HG02970 (cell line): ENCODE measurements at regions not wholly inside any gene's neighbourhood (a gene's known extent, or its start where the extent isn't known, plus 50 kb on each side); places are given as distances from the start of the nearest gene placed in this dataset.

Experiments
- ATAC-seq: cut with Tn5 transposase; IDR thresholded peaks from one replicate; pipeline ENCODE4 v1.9.1; 2021; ENCODE audit warnings: mild to moderate bottlenecking, moderate library complexity, moderate number of reproducible peaks; ENCODE audit not compliant: unreplicated experiment, low FRiP score

DNA sequence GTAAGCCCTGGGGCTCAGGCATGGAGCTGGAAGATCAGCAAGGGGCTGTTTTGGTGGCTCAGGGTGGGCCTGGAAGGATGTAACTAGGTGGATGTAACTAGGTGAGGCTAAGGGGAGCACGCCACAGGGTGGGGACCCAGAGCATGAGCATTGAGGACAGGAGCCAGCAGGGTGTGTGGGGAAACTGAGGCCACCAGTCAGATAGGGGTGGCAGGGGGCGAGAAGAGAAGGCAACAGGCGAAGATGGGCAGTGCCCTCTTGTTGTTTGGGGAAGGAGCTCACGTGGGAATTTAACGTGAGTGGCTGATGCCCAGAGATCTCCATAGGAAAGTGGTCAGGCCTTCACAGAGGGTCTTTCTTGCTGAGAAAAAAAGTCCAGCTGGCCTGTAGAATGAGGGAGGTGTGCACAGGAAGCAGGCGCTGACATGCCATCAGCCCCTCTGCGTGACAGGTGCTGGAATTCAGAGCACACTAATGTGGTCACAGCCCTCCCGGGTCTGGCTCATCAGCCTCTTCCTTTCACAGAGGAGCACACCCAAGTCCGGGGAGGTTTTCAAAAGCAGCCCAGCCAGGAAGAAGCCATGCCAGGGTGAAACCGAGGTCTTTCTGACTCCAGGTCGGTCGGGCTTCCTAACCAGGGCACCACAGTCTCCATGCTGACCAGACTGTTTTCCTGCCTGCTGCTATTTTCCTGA is 54.6 kb upstream of the PAX6 start:
- no peak for ATAC-seq

DNA sequence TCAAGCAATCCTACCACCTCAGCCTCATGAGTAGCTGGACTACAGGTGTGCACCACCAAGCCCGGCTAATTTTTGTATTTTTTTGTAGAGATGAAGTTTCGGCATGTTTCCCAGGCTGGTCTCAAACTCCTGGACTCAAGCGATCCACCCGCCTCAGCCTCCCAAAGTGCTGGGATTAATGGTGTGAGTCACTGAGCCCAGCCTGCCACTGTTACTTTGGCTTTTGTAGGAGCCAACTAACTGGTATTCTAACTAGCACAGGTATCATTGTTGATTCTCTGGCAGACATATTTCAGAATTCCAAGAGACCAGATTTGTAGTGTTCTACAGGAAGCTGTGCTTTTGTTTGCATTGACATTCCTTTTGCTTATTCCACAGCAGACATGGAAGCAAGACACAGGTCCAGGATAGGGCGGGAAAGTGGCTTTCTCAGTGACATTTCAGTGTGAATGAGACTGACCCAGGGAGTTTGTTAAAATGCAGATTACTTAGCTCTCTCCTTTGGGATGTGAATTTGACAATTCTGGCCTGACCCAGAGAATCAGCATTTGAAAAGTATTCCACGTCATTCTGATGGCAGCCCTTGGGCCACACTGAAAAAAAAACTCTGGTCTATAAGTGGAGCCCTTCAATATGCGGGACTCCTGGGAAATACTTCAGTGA is 52.2 kb upstream of the PAX6 start:
- no peak for ATAC-seq

DNA sequence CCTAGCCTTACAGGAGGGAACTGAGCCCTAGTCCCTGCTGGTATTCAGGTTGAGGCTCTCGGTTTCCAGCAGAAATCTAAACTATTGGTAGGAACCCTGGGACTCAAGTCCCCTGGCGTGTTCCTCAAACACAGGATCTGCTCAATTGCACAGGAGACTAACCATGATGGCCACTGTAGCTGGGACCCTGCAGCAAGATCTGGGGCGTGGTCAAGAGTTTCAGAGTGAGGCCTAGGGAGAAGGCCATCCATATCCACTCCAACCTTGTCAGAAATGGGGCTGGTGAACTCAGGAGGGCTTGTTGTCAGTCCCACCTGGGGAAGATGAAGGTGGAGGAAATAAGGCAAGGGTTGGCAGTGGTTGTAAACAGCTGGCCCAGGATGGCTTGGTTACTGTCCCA is 49.9 kb upstream of the PAX6 start:
- ATAC-seq: no peak
